ENCODE measurements at regions not wholly inside any gene's neighbourhood (a gene's known extent, or its start where the extent isn't known, plus 50 kb on each side); places are given as distances from the start of the nearest gene placed in this dataset.

DNA sequence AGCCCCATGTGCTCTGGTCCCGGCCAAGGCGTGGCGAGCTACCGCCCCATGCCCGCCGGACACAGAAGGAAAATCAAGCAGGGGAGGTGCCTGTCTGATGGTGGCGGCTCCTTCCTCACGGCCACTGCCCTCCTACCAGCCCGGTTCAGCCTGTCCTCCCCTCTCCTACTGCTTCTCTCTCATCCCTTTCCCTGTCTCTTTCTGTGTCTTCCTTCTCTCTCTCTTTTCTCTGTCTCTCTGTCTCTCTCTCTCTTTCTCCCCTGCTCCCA lies 279.1 kb downstream of the ASMT start:
- TF ChIP-seq CTCF (IDR thresholded peaks at IDR 0.05; ENCODE audit: low read depth, low read length) = no peak
- no peak overlapping the region for H3K4me3 ChIP-seq (ENCODE audit: low read depth, low read length)
- DNase-seq (ENCODE audit: low read depth, low spot score) = no peak
- in situ Hi-C loops (cut with HindIII; ENCODE audit: low sequenced_read_pairs) = no loop called here

GRCh38 chrX:1894740-1895139 lies 279.9 kb downstream of the ASMT start:
- TF ChIP-seq CTCF (IDR thresholded peaks at IDR 0.05; ENCODE audit: low read depth, low read length) = no peak
- no peak for DNase-seq (ENCODE audit: low read depth, low spot score)
- H3K4me3 ChIP-seq (ENCODE audit: low read depth, low read length) = no peak overlapping the region
- in situ Hi-C loops (cut with HindIII; ENCODE audit: low sequenced_read_pairs) = no loop called here

DNA sequence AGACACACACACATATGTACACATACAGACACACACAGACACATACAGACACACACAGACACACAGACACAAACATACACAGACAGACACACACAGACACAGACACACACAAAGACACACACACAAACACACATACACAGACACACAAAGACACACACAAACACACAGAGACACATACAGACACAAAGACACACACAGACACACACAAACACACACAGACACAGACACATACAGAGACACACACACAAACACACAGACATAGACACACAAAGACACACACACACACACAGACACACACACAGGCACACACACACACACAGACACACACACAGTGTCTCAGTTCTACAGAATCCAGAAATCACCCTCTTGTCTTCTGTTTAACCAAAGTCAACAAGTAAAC lies 280.7 kb downstream of the ASMT start:
- in situ Hi-C loops (cut with HindIII; ENCODE audit: low sequenced_read_pairs) = no loop called here
- no peak for DNase-seq (ENCODE audit: low read depth, low spot score)
- no peak overlapping the region for H3K4me3 ChIP-seq (ENCODE audit: low read depth, low read length)
- no peak for TF ChIP-seq CTCF (IDR thresholded peaks at IDR 0.05; ENCODE audit: low read depth, low read length)

- no peak for DNase-seq (ENCODE audit: low read depth, low spot score)
These were observed 285.0 kb downstream of the ASMT start for GRCh38 chrX:1899841-1900240.

DNA sequence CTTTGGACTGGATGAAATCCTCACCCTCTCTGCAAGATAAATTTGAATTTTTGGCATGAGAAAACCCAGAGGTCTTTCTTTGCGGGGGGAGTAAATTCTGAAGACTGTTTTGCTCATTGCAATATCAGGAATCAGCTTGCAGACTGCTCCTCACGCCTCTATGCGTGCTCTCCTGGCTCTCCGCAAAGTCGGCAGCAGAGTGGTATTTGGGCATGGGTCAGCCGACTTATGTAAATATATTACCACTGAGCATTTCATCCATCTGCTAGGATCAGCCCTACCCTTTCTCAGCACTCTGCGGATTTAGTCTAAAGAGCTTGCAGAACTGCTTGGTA lies 288.0 kb downstream of the ASMT start:
- TF ChIP-seq CTCF (IDR thresholded peaks at IDR 0.05; ENCODE audit: low read depth, low read length) = no peak
- DNase-seq (ENCODE audit: low read depth, low spot score) = no peak
- H3K4me3 ChIP-seq (ENCODE audit: low read depth, low read length) = no peak overlapping the region
- in situ Hi-C loops (cut with HindIII; ENCODE audit: low sequenced_read_pairs) = no loop called here

More at GRCh38 chrX:1899841-1900240, 285.0 kb downstream of the ASMT start:
- no peak overlapping the region for H3K4me3 ChIP-seq (ENCODE audit: low read depth, low read length)
- in situ Hi-C loops (cut with HindIII; ENCODE audit: low sequenced_read_pairs) = no loop called here
- TF ChIP-seq CTCF (IDR thresholded peaks at IDR 0.05; ENCODE audit: low read depth, low read length) = no peak

DNA sequence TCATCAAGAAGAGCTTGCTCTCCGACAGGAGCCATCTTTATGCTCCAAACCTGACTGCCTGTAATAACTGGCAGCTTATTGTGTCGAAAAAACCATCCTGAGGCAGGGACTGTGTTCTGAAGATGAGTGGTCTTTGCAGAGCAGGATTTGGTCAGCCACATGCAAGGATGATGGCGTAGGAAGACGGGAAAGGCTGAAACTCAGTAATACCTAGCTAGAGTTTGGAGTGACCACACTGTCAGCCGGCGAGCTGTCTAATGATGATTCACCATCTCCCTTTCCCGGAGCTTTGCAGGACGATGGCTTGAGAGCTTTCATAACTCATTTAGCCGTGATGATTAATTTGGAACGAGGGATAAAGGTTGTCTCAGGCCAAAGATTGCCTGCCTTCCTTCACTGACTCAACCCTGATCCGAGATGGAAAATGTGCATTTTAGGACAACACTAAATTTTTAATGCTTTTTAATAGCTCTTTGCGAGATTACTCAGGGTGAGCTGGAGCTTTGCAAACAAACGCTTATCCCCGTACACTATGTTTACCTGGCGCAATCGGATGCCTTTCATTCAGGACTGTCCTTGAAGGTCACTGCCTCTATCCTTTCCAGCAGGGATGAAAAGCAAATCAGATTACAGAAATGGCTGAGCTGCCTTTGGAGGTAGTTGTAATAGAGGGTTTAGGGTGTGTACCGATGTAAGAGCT lies 288.5 kb downstream of the ASMT start:
- H3K4me3 ChIP-seq (ENCODE audit: low read depth, low read length) = no peak overlapping the region
- in situ Hi-C loops (cut with HindIII; ENCODE audit: low sequenced_read_pairs) = no loop called here
- DNase-seq (ENCODE audit: low read depth, low spot score) = peak; percentile 16
- no peak for TF ChIP-seq CTCF (IDR thresholded peaks at IDR 0.05; ENCODE audit: low read depth, low read length)
